Breast epithelium (tissue), 3 donors: ENCODE measurements at regions not wholly inside any gene's neighbourhood (a gene's known extent, or its start where the extent isn't known, plus 50 kb on each side); places are given as distances from the start of the nearest gene placed in this dataset.

Experiments
- CTCF ChIP-seq, 3 donors: fragments of 450-650 bp; IDR thresholded peaks; one replicate each; pipeline ENCODE4 v1.5.1; 2016 to 2017; ENCODE audit warnings: antibody characterized with exemption in 3 of 3, mild to moderate bottlenecking in 3 of 3, moderate library complexity in 3 of 3
- POLR2A ChIP-seq: fragments of 450-650 bp; IDR thresholded peaks from one replicate; pipeline ENCODE4 v1.6.1; 2016; ENCODE audit warnings: antibody characterized with exemption, mild to moderate bottlenecking, moderate library complexity
- POLR2AphosphoS5 ChIP-seq, 3 donors: sonication (generic); formaldehyde crosslinking; IDR thresholded peaks; one replicate each; pipeline ENCODE4 v1.6.1; 2017; ENCODE audit warnings: antibody characterized with exemption in 3 of 3

GRCh38 chr4:84100071-84100470, 399.0 kb downstream of the NKX6-1 start:
- TF ChIP-seq POLR2AphosphoS5 (IDR thresholded peaks at IDR 0.05) (no peak), CTCF (IDR thresholded peaks at IDR 0.05) (no peak), POLR2A (no peak)
